Mammary epithelial cell (primary cell): ENCODE measurements at regions not wholly inside any gene's neighbourhood (a gene's known extent, or its start where the extent isn't known, plus 50 kb on each side); places are given as distances from the start of the nearest gene placed in this dataset.

Source experiments
- CTCF ChIP-seq, 2 donors: IDR thresholded peaks in 1 of 2; conservative IDR thresholded peaks in 1 of 2; 2 replicates each; pipeline ENCODE4 v1.5.1; 2011 to 2012; ENCODE audit warnings: inconsistent platforms in 2 of 2, low read length in 2 of 2, mild to moderate bottlenecking in 2 of 2, control low read depth in 1 of 2, low read depth in 1 of 2; ENCODE audit not compliant: insufficient read depth in 1 of 2; ENCODE audit errors: extremely low read depth in 1 of 2
- EZH2 ChIP-seq: IDR thresholded peaks from 2 replicates; pipeline ENCODE4 v1.6.1; 2012; ENCODE audit warnings: low read length, inconsistent platforms, borderline replicate concordance

DNA sequence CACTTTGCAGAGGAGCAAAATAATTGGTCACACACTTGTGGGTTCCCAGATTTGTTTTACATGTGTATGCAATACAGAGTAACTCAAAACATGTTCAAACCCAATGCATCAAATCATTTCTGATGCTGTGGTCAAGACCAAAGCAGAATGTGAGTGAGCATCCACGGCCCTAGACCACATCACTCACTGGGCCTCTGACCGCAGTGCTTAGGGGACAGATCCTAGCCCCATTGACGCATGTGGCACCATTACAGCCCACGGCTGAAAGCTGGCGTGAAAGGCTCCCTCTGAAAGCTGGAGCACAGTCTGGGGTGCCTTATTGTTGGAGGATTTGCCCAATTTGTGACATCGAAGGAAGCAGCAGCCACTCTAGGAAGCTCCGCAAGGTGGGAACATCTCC is 498.8 kb upstream of the TCF4 start:
- TF ChIP-seq EZH2 (no peak), CTCF (conservative IDR thresholded peaks at IDR 0.05 in 1 of 2, IDR thresholded peaks at IDR 0.05 in 1 of 2; ENCODE audit: extremely low read depth in 1 of 2, insufficient read depth in 1 of 2, low read depth in 1 of 2, low read length in 2 of 2) (no peak)
